Forelimb muscle (tissue), 1 donor: ENCODE measurements at regions not wholly inside any gene's neighbourhood (a gene's known extent, or its start where the extent isn't known, plus 50 kb on each side); places are given as distances from the start of the nearest gene placed in this dataset.

Source experiments
- DNase-seq: peaks from one replicate; pipeline ENCODE4 v3.0.0-alpha.2; 2013; ENCODE audit warnings: low read depth

DNA sequence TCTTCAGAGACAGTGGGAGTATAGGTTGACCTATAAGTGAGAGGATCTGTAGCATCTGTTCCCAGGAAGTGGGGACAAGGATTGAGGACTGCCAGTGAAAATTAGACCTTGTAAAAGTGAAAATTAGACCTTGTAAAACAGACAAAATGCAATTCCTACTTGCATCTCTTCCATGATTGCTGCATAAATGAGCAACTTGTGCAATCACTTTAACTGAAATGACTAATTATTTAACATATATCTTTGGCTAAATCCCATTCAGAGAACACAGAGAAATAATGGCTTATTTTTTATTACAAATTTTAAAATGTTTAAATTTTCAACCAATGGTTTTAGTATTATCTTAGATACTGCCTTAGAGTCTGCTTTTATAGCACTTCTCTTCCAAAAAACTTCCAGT, 67.2 kb upstream of the NABP1 start:
- no peak for DNase-seq

DNA sequence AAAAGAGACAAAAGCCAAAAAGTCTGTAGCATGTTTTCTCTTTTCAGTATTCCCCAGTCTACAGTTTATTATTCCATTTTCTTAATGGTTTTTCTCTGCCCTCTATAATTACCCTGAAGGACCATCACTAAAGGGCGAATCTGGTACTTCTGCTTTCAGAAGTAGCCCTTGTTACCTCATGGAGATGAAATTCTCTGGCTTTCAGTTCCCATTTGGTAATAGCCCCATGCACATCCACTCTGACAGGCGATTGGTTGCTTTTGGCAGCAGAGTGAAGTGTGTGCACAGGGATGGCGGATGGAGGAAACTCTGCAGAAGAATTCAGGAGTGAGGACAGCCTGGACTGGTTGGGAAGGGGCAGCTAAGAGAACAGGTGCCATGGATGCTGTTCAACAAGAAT, 66.3 kb upstream of the NABP1 start:
- no peak for DNase-seq

- no peak for DNase-seq
Observed at GRCh38 chr2:191612496-191612895, 65.4 kb upstream of the NABP1 start.

DNA sequence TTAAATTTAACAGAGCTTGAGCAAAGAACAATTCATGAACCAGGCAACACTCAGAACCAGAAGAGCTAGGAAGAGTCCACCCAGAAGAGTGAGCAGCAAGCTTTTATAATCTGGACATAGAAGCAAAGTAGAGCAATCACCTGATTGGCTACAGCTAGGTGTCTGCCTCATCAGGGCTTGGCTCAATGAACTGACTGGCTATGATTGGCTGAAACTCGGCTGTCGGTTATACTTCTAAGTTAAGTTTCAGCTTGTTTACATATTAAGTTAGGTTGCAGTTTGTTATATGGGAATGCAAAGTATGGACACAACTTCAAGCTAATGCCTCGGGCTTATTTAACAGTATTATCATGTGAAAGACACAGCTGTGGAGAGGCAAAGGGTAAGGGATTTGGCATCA, 63.2 kb upstream of the NABP1 start:
- DNase-seq, result no peak

DNA sequence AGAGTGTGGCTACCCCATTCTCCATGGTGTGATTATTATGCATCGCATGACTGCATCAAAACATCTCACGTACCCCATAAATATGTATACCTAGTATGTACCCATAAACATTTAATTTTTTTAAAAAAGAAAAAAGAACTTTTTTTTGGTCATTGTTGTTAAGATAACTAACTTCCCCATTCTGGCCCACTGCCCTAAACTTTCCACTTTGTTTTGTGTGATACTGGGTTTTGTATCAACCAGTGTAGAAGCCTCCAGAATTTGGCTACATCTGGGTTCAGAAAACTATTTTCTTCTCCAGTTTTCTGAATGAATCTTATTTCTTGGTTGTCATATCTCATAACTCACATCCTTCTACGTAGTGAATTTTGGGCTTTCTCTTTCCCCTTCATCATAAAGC, 62.3 kb upstream of the NABP1 start:
- DNase-seq, result no peak

DNA sequence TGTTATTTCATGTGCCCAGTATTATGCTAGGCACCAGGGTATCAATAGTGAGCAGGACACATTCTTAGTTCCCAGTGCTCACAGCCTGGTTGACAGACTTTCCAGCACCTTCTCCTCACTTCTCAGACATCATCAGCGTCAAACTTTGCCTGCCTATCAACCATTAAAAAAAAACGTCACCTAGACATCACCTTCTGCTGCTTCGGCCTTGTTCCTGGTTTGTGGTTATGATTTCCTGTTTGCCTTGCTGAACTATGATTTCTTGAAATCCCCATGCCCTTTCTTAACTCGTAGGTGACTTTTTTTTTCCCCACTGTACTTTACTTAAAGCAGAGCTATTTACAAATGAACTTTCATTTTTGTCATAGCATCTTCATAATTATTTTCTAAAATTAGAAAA, 60.4 kb upstream of the NABP1 start:
- no peak for DNase-seq

- no peak for DNase-seq
Observed at GRCh38 chr2:191618046-191618780, 59.7 kb upstream of the NABP1 start.

GRCh38 chr2:191618786-191619185, 59.1 kb upstream of the NABP1 start:
- DNase-seq, result no peak

DNA sequence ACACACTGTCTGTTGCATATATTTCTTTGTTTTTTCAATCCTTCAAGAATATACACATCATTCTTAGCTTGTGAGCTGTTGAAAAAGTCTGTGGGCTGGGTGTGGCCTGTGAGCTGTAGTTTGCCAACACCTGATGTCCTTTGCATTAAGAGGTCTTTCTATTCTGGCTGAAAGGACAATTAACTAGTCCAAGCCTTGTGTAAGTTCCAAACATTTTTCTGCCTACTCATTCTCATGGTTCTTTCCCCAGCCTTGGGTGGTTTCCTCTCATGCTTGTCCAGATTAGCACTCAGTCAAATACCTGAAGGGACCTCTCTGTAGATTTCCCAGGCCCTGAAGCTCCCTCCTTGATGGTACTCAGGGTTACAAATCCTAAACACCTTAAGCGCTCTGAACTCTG, 57.8 kb upstream of the NABP1 start:
- no peak for DNase-seq

GRCh38 chr2:191622374-191623320, 55.3 kb upstream of the NABP1 start:
- no peak for DNase-seq

GRCh38 chr2:191625016-191625415, 52.9 kb upstream of the NABP1 start:
- DNase-seq, result no peak

- DNase-seq, result no peak
Observed at GRCh38 chr2:191625446-191625845, 52.5 kb upstream of the NABP1 start.

DNA sequence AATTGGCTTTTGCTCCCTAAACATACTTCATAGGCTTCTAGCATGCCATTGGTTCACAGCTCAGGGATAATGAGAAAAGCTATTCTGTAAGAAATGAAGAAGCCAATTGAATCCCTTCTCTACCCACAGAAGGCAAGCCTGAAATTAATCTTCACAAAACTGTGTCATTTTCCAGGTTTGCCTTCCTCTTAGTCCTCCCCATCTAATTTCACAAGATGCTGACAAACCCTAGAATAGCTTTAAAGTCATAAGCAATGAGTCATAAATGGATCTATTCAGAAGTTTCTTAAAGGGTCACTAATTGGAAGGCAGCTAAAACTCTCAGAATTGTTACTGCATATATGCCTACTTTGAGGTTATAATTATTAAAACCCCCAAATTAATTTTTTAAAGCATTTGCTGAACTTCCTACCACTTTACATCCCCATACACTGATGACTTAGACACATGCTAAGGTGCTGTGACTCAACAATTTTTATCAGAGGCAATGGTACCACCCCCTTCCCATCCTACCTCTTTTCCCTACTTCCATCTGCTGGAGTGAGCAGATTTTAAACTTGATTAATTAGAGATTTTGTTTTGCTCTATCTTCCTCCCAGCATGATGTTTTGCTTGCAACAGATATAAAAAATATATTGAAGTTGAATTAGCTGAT, 51.3 kb upstream of the NABP1 start:
- DNase-seq, result no peak

GRCh38 chr2:191627518-191627917, 50.4 kb upstream of the NABP1 start:
- DNase-seq, result no peak
